Right cardiac atrium (tissue), 5 donors: ENCODE measurements at regions not wholly inside any gene's neighbourhood (a gene's known extent, or its start where the extent isn't known, plus 50 kb on each side); places are given as distances from the start of the nearest gene placed in this dataset.

Experiments used
- ATAC-seq, 2 donors: fragments of 200-7000 bp; cut with Tn5 transposase; one replicate each; pipeline versions ENCODE4 v1.8.0 to v1.9.1; 2020; ENCODE audit warnings: moderate library complexity in 2 of 2, mild to moderate bottlenecking in 1 of 2
- DNase-seq, 3 donors: peaks; one replicate each; pipeline ENCODE4 v3.0.0-alpha.2; 2020
- H3K27ac ChIP-seq: one replicate; pipeline ENCODE4 v1.5.1; 2013; ENCODE audit warnings: mild to moderate bottlenecking, low read length, control low read depth, moderate library complexity
- H3K27me3 ChIP-seq: one replicate; pipeline ENCODE4 v1.6.1; 2013; ENCODE audit not compliant: control insufficient read depth, insufficient read depth
- H3K4me1 ChIP-seq: one replicate; pipeline ENCODE4 v1.6.1; 2013; ENCODE audit warnings: low read length; ENCODE audit not compliant: control insufficient read depth, insufficient read depth
- H3K4me3 ChIP-seq: one replicate; pipeline ENCODE4 v1.5.1; 2013; ENCODE audit warnings: low read length, control low read depth
- H3K9me3 ChIP-seq: one replicate; pipeline ENCODE4 v1.6.1; 2013; ENCODE audit warnings: low read length; ENCODE audit not compliant: control insufficient read depth
- WGBS: extraction: QIAGEN DNeasy Blood & Tissue Kit; methylation state at CpG from one replicate; pipeline ENCODE4 v1.1.7; 2013; 5-methylcytosine and 5-hydroxymethylcytosine counted together
- intact Hi-C, 4 donors: fragments of 100-400 bp; cut with DNase I; formaldehyde crosslinking; loops; one replicate each; pipeline versions ENCODE4 v1.11.0 to v1.14.0; 2022 to 2023
- donor health status: healthy with polysubstance abuse.
- donor health status: DM: no; HTN: yes; CAD: no.
- donor health status: DM: no; HTN: no; CAD: no.
- donor health status: DM: no; HTN: yes; CAD: no; lungs with severe emphysema.
- donor health status: DM: yes; HTN: yes; CAD: no.

DNA sequence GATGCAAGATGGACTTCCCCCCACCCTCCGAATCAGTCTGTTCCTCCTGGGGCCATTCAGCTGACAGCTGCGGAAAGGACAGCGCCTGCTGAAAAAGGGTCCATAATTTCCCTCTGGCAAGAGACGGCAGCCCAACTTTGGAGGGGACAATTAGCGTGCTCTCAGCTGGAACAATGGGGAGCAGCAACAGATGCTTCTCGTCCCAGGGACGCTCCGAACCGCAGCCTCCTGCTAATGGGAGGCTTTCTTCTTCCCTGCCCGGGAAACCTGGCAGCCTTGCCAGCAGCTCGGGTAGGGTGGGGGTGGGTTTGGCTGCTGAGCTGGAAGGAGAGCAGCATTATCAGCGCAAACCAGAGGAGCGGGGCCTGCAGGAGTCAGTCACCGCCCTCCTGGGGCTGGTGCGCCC, 500.0 kb upstream of the SALL1 start:
- ATAC-seq (no peak), DNase-seq (no peak)
- Histone ChIP-seq H3K9me3 (no peaks in the 10 kb centered on the region), H3K27ac (no peak overlapping the region), H3K4me1 (no peaks in the 10 kb centered on the region), H3K4me3 (no peak overlapping the region), H3K27me3 (no peaks in the 10 kb centered on the region)
- intact Hi-C loops = no loop called here
- WGBS = 22% methylated on average over 15 of the region's 15 CpGs

DNA sequence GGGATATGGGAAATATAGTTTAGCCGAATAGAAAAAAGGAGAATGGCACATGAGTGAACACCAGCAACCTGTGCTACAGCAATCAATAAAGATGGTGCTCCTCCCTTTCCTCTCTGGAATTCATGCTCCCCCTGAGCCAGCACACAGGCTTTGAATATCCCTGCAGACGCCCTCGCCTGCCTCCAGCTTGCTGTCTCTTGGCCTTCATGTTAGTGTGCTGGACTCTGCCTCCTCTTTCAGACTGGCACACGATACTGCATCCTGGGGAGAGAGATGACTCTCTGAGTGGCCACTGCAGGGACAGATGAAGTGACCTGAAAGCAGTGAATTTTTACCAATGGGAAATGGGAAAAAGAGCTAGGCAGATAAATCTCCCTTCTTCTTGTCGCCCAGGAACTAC, 498.6 kb upstream of the SALL1 start:
- ATAC-seq = no peak
- Histone ChIP-seq H3K27ac (no peak overlapping the region), H3K4me1 (no peaks in the 10 kb centered on the region), H3K4me3 (no peak overlapping the region), H3K9me3 (no peaks in the 10 kb centered on the region), H3K27me3 (no peaks in the 10 kb centered on the region)
- 73% methylated on average over 5 of the region's 5 CpGs for WGBS
- intact Hi-C loops = no loop called here
- no peak for DNase-seq

DNA sequence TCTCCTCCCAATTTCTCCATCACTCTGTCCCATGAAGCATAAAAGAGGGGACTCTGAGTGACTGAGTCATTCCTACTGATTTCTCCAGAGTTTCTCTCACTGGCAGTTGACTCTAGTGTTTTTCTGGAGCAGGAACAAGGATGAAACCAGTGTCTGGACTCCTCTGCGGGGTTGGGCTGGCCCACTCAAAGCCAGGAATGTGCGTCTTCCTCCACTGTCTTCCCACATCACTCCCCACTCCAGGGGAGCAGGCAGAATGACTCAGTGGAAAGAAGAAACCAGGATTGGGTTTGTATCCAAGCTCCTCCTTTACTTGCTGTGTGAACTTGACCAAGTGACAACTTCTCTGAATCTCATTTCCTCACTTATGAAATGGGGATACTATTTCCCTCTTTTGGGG, 497.5 kb upstream of the SALL1 start:
- H3K4me3 ChIP-seq = no peak overlapping the region
- intact Hi-C loops = no loop called here
- 65% methylated on average over 2 of the region's 2 CpGs for WGBS
- H3K27me3 ChIP-seq = no peaks in the 10 kb centered on the region
- no peaks in the 10 kb centered on the region for H3K4me1 ChIP-seq
- no peak overlapping the region for H3K27ac ChIP-seq
- no peaks in the 10 kb centered on the region for H3K9me3 ChIP-seq
- ATAC-seq (no peak), DNase-seq (no peak)

DNA sequence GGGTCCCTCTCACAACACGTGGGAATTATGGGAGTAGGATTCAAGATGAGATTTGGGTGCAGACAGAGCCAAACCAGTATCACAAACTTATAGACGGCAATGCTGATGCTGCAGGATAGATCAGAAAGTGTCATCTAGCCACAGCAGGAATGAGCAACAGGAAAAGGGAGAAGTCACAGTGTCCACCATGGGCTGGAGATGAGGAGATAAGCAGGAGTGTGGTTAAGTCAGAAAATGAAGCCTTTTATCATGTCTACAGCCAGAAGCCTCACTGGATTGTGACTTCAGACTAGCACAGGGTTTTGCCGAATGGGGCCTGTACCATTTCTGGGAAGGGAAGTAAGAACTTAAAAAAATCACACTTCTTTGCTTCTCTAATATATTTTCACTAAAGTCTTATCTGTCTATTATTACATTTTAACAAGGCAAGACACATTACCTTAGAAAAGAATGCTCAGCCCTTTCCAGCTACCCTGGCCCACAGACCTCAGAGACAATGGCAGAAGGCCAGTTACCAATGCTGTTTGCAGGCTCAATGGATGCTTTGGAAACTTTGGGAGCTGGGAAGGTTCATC, 490.2 kb upstream of the SALL1 start:
- intact Hi-C loops = no loop called here
- WGBS = 68% methylated on average over 3 of the region's 3 CpGs

DNA sequence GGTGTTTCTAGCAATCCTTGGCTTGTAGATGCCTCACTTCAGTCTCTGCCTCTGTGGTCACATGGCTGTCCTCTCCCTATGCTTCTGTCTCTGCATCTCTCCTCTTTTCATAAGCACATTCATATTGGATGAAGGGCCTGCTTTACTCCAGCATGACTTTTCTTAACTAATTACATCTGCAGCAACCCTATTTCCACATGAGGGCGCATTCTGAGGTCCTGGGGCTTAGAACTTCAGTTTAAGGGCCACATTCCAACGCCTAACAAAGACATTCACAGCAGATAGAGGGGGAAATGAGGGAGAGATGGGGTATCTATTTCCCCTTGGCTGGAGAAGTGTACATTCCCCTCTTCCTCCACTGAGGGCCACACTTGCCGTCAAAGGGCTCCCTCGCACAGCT, 489.1 kb upstream of the SALL1 start:
- Histone ChIP-seq H3K9me3 (no peaks in the 10 kb centered on the region), H3K4me3 (no peak overlapping the region), H3K27me3 (no peaks in the 10 kb centered on the region), H3K27ac (no peak overlapping the region), H3K4me1 (no peaks in the 10 kb centered on the region)
- WGBS = 80% methylated on average over 4 of the region's 4 CpGs
- ATAC-seq (no peak), DNase-seq (no peak)
- intact Hi-C loops = no loop called here

More for the DNA sequence above, 490.2 kb upstream of the SALL1 start:
- Histone ChIP-seq H3K27me3 (no peaks in the 10 kb centered on the region), H3K27ac (no peak overlapping the region), H3K9me3 (no peaks in the 10 kb centered on the region), H3K4me3 (no peak overlapping the region), H3K4me1 (no peaks in the 10 kb centered on the region)
- ATAC-seq (no peak), DNase-seq (no peak)

DNA sequence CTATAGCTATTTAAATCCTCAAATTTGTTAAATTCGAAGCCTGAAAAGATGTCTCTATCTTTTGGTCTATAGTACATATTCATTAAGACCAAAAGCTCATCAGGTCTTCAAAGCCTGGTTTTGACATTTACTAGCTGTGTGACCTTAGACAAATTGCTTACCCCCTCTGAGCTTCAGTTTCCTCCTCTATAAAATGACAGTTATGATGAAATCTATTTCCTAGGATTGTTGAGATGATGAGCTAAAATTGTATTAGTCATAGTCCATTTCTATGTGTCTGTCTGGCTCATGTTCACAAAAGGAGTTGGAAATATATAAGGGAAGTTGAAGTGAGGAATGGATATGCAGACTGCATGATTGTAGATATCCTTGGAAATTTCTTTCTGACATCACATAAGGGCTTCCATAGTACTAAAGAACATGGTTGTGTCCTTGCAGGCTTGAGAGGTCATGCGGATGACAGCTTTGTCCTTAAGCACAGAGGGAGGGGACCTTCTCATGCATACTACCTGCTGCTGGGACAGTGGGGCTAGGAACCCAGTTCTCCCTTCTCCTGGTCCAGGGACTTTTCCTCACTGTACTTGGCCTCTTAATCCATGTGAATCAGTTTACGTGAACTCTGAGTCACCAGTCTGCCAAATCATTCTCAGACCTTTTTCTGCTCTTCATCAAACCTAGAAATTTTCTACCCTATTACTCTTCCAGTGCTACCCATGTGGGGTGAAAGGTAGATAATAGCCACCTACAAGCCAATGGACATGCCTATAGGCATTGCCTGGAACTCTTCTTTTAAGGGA, 487.5 kb upstream of the SALL1 start:
- intact Hi-C loops = no loop called here
- Histone ChIP-seq H3K4me1 (no peaks in the 10 kb centered on the region), H3K4me3 (no peak overlapping the region), H3K27me3 (no peaks in the 10 kb centered on the region), H3K27ac (no peak overlapping the region), H3K9me3 (no peaks in the 10 kb centered on the region)
- no peak for DNase-seq
- ATAC-seq = no peak
- WGBS = 87% methylated on average over 3 of the region's 3 CpGs

DNA sequence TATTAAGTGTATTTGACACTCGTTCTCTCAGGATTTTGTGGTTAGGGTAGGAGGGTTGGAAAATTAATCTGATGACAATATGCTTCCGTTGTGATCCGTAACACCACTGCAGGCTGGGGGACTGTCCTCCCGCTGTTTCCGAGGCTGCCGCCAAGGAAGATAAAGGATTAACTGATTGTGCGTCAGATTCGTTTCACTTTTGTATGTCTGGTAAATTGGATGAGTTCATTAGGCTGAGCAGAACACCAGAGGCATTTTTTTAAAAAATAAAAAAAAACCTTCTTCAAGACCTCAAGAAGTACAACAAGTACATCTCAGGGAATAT, 486.7 kb upstream of the SALL1 start:
- Histone ChIP-seq H3K4me1 (no peaks in the 10 kb centered on the region), H3K27me3 (no peaks in the 10 kb centered on the region), H3K27ac (no peak overlapping the region), H3K4me3 (no peak overlapping the region), H3K9me3 (no peaks in the 10 kb centered on the region)
- DNase-seq (no peak), ATAC-seq (no peak)
- 6% methylated on average over 8 of the region's 8 CpGs for WGBS
- intact Hi-C loops = no loop called here

DNA sequence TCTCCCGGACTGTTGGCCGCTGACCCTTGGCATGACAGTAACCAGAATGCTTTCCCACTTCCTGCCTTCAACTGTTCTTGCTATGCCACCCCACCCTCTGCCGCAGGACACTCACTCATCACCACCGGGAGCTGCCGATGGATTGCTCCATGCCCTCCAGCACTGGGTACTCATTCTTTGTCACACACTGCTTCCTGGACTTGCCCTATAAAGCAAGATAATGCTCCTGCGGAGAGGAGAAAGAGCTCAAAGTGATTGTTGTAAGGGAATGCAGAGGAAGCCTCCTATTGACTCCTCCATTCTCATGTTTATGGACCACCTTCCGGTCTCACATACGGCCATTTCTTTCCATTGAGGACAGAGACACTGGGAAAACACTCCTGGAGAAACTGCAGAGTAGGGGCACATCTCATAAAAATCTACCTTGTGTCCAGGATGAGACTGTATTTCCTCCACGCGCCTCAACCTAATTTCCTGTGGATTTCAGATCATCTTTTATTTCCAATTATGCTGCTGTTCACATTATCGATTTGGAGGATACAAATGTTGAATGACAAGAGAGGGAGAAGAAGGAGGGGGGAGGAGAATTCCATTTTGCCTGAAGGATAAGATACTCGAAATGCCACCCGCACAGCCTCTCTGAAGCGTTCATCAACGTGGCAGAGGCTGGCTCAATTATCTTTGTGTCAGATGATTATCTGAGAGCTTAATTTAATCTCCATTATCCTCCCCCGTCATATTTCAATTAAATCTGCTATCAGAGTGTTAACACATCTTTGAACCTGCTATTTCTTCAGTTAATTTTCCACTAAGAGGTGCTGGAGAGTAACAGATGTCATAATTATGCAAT, 486.1 kb upstream of the SALL1 start:
- intact Hi-C loops = no loop called here
- WGBS = 17% methylated on average over 16 of the region's 16 CpGs
- Histone ChIP-seq H3K4me1 (no peaks in the 10 kb centered on the region), H3K4me3 (no peak overlapping the region), H3K27ac (no peak overlapping the region), H3K9me3 (no peaks in the 10 kb centered on the region), H3K27me3 (no peaks in the 10 kb centered on the region)
- no peak for DNase-seq
- ATAC-seq = peak in 1 of 2 donors; percentile 16

DNA sequence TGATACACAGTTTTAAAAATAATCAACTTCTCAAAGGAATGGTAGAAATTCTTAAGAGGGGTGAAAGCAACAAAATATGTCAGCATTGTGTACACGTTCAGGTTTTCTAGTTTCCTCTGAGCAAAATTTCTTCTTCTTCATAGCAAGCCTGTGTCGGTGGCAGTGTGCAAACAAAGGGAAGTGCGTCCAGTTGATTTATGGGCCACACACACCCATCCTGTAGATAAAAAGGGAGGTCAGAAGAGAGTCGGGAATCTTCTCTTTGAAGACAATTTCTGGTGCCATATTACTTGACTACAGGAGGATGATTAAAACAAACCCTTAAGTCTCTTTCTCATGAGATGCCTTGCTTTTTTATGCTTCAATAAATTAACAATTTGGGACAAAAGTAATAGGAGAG, 484.1 kb upstream of the SALL1 start:
- no peak for DNase-seq
- H3K4me3 ChIP-seq = no peak overlapping the region
- H3K9me3 ChIP-seq = no peaks in the 10 kb centered on the region
- WGBS = 31% methylated on average over 4 of the region's 4 CpGs
- H3K27me3 ChIP-seq = no peaks in the 10 kb centered on the region
- no peaks in the 10 kb centered on the region for H3K4me1 ChIP-seq
- intact Hi-C loops = no loop called here
- H3K27ac ChIP-seq = no peak overlapping the region
- ATAC-seq = peak in 1 of 2 donors; percentile 36

DNA sequence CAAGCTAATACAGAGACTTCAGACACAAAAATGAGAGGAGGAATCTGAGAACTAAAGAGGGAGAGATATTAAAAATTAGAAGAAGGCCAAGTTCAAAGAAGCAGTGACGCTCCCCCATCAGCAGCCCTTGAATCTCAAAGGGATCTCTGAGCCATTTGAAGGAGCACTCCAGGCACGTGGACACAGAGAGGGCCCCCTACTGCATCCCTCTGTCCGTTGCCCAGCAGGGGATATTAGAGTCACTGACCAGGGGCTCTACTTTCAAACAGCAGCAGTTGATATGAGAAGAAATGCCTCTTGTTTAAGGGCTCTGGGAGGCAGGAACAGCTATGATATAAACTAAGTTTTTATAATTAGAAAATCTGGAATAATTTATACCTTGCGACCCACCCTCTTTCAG, 479.0 kb upstream of the SALL1 start:
- intact Hi-C loops = no loop called here
- DNase-seq = no peak
- H3K27ac ChIP-seq = no peak overlapping the region
- H3K4me3 ChIP-seq = no peak overlapping the region
- 55% methylated on average over 4 of the region's 4 CpGs for WGBS
- no peak for ATAC-seq
- no peaks in the 10 kb centered on the region for H3K27me3 ChIP-seq
- no peaks in the 10 kb centered on the region for H3K9me3 ChIP-seq
- no peaks in the 10 kb centered on the region for H3K4me1 ChIP-seq

DNA sequence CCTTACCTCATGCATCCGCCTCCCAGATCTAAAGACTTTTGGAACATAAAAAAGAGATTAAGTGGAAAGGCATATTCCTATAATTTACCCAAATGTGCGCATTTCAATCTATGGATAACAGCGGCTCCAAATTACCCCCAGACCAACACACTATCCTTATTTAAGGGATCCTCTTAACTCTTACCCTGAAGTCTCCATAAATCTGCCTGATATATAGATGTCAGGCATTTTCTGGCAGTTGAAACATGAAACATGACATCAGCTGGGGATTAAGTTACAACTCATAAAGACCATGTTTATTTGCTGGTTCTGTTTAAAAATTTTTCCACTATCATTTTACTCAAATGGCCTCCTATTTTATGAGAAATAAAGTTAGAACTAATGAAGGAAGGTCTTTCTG, 478.5 kb upstream of the SALL1 start:
- intact Hi-C loops = no loop called here
- no peaks in the 10 kb centered on the region for H3K27me3 ChIP-seq
- 83% methylated on average over 3 of the region's 3 CpGs for WGBS
- H3K9me3 ChIP-seq = no peaks in the 10 kb centered on the region
- no peak overlapping the region for H3K4me3 ChIP-seq
- H3K27ac ChIP-seq = no peak overlapping the region
- no peaks in the 10 kb centered on the region for H3K4me1 ChIP-seq
- no peak for ATAC-seq
- DNase-seq = no peak
